ENCODE measurements at regions not wholly inside any gene's neighbourhood (a gene's known extent, or its start where the extent isn't known, plus 50 kb on each side); places are given as distances from the start of the nearest gene placed in this dataset.

DNA sequence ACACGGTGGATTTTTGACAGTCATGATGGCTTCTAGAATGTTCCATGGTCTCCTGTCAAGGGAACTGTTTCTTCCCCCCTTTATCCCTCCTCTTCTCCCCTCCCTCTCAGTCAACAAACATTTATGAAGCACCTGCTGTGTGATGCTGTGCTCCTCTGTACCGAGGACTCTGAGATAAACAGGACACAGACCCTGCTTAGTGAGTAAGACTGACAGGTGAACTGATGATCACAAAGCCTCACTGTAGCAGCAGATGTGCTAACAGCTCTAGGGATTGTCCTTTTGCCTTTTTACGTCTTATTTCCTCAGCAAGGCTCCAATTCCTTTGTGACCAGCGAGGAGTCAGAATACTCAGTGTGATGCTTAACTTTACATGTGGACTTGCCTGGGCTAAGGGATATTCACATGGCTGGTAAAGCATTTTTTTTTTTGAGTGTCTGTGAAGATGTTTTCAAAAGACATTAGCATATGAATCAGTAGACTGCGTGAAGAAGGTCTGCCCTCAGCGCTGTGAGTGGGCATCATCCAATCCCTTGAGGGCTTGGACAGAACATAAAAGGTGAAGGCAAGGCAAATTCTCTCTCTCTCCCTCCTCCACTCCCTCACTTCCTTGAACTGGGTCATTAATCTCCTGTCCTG, 170.1 kb downstream of the ADRA2A start:
- WGBS, 2 donors, result 60 to 63% methylated on average over 6 of the region's 6 CpGs
- DNase-seq, result no peak
- ATAC-seq (ENCODE audit: low FRiP score in 2 of 2), result no peak
- no peak overlapping the region for H3K27ac ChIP-seq
- TF ChIP-seq EP300 (IDR thresholded peaks at IDR 0.05) (no peak), POLR2AphosphoS5 (IDR thresholded peaks at IDR 0.05) (no peak), POLR2A (IDR thresholded peaks at IDR 0.05) (no peak)
- TF ChIP-seq, protein P1, sequence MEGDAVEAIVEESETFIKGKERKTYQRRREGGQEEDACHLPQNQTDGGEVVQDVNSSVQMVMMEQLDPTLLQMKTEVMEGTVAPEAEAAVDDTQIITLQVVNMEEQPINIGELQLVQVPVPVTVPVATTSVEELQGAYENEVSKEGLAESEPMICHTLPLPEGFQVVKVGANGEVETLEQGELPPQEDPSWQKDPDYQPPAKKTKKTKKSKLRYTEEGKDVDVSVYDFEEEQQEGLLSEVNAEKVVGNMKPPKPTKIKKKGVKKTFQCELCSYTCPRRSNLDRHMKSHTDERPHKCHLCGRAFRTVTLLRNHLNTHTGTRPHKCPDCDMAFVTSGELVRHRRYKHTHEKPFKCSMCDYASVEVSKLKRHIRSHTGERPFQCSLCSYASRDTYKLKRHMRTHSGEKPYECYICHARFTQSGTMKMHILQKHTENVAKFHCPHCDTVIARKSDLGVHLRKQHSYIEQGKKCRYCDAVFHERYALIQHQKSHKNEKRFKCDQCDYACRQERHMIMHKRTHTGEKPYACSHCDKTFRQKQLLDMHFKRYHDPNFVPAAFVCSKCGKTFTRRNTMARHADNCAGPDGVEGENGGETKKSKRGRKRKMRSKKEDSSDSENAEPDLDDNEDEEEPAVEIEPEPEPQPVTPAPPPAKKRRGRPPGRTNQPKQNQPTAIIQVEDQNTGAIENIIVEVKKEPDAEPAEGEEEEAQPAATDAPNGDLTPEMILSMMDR (IDR thresholded peaks at IDR 0.05), result no peak
- H3K36me3 ChIP-seq, result no peaks in the 10 kb centered on the region
- no peak overlapping the region for H3K4me3 ChIP-seq
- no peaks in the 10 kb centered on the region for H3K27me3 ChIP-seq
- H3K4me1 ChIP-seq, result no peaks in the 10 kb centered on the region
- H3K9me3 ChIP-seq, result no peaks in the 10 kb centered on the region

DNA sequence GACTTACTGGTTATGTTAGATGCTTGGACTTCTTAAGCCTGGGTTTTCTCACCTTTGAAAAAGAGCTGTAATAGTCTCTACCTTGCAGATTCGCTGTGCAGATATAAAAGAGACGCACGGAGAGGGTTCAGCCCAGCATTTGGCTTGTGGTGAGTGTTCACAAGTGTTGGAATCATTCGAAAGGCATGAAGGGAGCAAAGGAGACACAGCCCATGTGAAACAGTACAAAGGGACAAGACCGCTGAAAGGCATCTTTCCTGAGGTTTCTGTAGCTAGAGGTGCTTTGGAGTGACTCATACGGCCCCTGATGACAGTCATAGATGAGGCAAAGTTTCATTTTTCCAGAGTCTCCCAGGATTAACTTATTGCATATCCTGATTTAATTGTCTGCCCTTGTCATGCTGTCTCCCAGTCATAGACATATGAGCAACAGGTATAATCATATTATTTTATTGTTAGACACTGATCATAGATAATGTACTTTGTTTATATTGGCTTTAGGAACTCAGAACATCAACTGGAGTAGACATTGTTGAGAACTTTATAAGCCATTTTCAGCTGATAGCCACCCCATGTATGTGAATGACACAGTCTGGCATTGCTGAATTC, 171.1 kb downstream of the ADRA2A start:
- no peaks in the 10 kb centered on the region for H3K4me1 ChIP-seq
- ATAC-seq (ENCODE audit: low FRiP score in 2 of 2), result no peak
- no peak for DNase-seq
- H3K27me3 ChIP-seq, result no peaks in the 10 kb centered on the region
- H3K27ac ChIP-seq, result no peak overlapping the region
- TF ChIP-seq POLR2A (IDR thresholded peaks at IDR 0.05) (no peak), EP300 (IDR thresholded peaks at IDR 0.05) (no peak), POLR2AphosphoS5 (IDR thresholded peaks at IDR 0.05) (no peak)
- TF ChIP-seq, protein P1 (IDR thresholded peaks at IDR 0.05), result no peak
- H3K4me3 ChIP-seq, result no peak overlapping the region
- no peaks in the 10 kb centered on the region for H3K9me3 ChIP-seq
- 87 to 90% methylated on average over 6 of the region's 6 CpGs for WGBS, 2 donors
- no peaks in the 10 kb centered on the region for H3K36me3 ChIP-seq

DNA sequence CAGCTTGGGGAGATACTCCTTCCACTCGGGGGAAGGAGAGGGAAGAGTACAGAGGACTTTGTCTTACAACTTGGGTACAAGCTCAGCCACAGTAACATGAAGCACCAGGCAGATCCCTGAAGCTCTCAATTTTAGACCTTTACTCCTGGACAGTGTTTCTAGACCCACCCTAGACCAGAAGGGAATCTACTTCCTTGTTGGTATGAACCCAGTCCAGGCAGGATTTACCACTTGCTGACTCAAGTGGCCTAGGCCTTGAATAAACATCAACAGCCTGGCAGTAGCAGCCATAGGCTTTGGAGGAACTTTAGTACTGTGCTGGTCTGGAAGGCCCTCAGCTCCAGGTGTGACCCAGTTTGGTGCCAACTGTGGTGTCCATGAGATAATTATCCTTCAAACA, 173.1 kb downstream of the ADRA2A start:
- Histone ChIP-seq H3K4me3 (no peak overlapping the region), H3K9me3 (no peaks in the 10 kb centered on the region), H3K36me3 (no peaks in the 10 kb centered on the region), H3K27me3 (no peaks in the 10 kb centered on the region), H3K4me1 (no peaks in the 10 kb centered on the region), H3K27ac (no peak overlapping the region)
- 89 to 90% methylated on average over 1 of the region's 1 CpG for WGBS, 2 donors
- DNase-seq (no peak), ATAC-seq (ENCODE audit: low FRiP score in 2 of 2) (no peak)
- TF ChIP-seq EP300 (IDR thresholded peaks at IDR 0.05) (no peak), POLR2A (IDR thresholded peaks at IDR 0.05) (no peak), POLR2AphosphoS5 (IDR thresholded peaks at IDR 0.05) (no peak)
- TF ChIP-seq, protein P1 (IDR thresholded peaks at IDR 0.05), result no peak

DNA sequence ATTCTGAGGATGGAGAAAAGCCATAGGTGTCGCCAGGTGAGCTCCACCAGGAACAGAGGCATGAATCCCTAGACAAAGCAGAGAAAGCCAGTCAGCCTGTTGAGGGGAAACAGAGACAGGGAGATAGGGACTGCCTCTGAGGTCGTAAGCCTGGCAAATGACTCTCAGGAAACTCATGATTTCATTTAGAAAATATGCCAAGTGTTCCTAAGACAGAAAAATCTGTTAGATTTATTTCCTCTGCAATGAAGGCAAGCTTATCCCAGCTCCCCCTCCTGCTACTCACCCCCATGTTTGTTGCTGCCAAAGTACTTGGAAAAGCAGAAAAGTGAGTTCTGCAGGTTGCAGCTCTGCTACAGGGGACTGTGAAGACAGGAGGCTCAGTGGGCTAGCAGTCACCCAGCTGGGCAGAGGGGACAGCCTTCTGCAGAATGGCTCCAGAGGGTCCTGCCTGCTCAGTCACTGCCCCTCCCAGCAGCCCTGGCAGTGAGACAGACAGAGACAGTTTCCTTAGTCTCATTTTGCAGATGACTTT, 184.3 kb downstream of the ADRA2A start:
- no peaks in the 10 kb centered on the region for H3K9me3 ChIP-seq
- H3K27me3 ChIP-seq, result no peaks in the 10 kb centered on the region
- 43% methylated on average over 2 of the region's 2 CpGs for WGBS, 2 donors
- no peaks in the 10 kb centered on the region for H3K4me1 ChIP-seq
- ATAC-seq (ENCODE audit: low FRiP score in 2 of 2), result no peak
- H3K4me3 ChIP-seq, result no peak overlapping the region
- H3K36me3 ChIP-seq, result no peaks in the 10 kb centered on the region
- TF ChIP-seq EP300 (IDR thresholded peaks at IDR 0.05), result no peak
- no peak for TF ChIP-seq POLR2A (IDR thresholded peaks at IDR 0.05)
- TF ChIP-seq, protein P1 (IDR thresholded peaks at IDR 0.05), result no peak
- TF ChIP-seq POLR2AphosphoS5 (IDR thresholded peaks at IDR 0.05), result no peak
- DNase-seq, result no peak
- no peak overlapping the region for H3K27ac ChIP-seq

Measured in upper lobe of left lung (tissue), 6 donors.